GM23338 (cell line): ENCODE measurements at regions not wholly inside any gene's neighbourhood (a gene's known extent, or its start where the extent isn't known, plus 50 kb on each side); places are given as distances from the start of the nearest gene placed in this dataset.

Experiments
- ATAC-seq: fragments of 200-7000 bp; cut with Tn5 transposase; 3 replicates; pipeline ENCODE4 v1.9.1; 2020
- DNase-seq: peaks from one replicate; pipeline ENCODE4 v3.0.0-alpha.2; 2015; ENCODE audit warnings: low spot score
- H2AFZ ChIP-seq: fragments of 200-600 bp; sonication (generic); 2 replicates; pipeline ENCODE4 v1.8.0; 2016; ENCODE audit warnings: antibody characterized with exemption, mild to moderate bottlenecking, moderate library complexity
- H3F3A ChIP-seq: fragments of 200-600 bp; sonication (generic); replicated peaks from 2 replicates; pipeline ENCODE4 v1.8.0; 2017; ENCODE audit warnings: antibody characterized with exemption, mixed run types, low read depth
- H3K27ac ChIP-seq: fragments of 200-600 bp; sonication (generic); 2 replicates; pipeline ENCODE4 v1.6.1; 2016; ENCODE audit warnings: low read depth
- H3K27me3 ChIP-seq: fragments of 200-600 bp; sonication (generic); 2 replicates; pipeline ENCODE4 v1.8.0; 2016; ENCODE audit warnings: mild to moderate bottlenecking, mixed run types, moderate library complexity; ENCODE audit not compliant: insufficient read depth
- H3K36me3 ChIP-seq: fragments of 200-600 bp; sonication (generic); 2 replicates; pipeline ENCODE4 v1.8.0; 2016; ENCODE audit warnings: mild to moderate bottlenecking; ENCODE audit not compliant: insufficient read depth
- H3K4me1 ChIP-seq: fragments of 200-600 bp; sonication (generic); 2 replicates; pipeline ENCODE4 v1.8.0; 2016; ENCODE audit warnings: mild to moderate bottlenecking, moderate library complexity; ENCODE audit not compliant: insufficient read depth
- H3K4me2 ChIP-seq: fragments of 200-600 bp; sonication (generic); 2 replicates; pipeline ENCODE4 v1.7.1; 2017; ENCODE audit warnings: mixed run types
- H3K4me3 ChIP-seq: fragments of 200-600 bp; sonication (generic); 2 replicates; pipeline ENCODE4 v1.6.1; 2016; ENCODE audit warnings: mixed run types
- H3K79me2 ChIP-seq: fragments of 200-600 bp; sonication (generic); replicated peaks from 2 replicates; pipeline ENCODE4 v1.8.0; 2017; ENCODE audit warnings: mild to moderate bottlenecking; ENCODE audit not compliant: insufficient read depth
- H3K9me2 ChIP-seq: fragments of 200-600 bp; sonication (generic); 2 replicates; pipeline ENCODE4 v1.8.0; 2017; ENCODE audit not compliant: insufficient read depth
- H4K20me1 ChIP-seq: fragments of 200-600 bp; sonication (generic); replicated peaks from 2 replicates; pipeline ENCODE4 v1.8.0; 2017; ENCODE audit warnings: mild to moderate bottlenecking; ENCODE audit not compliant: insufficient read depth
- H3K27ac Mint-ChIP-seq: 2 replicates; pipeline ENCODE4 v1.8.0; 2020; ENCODE audit warnings: inconsistent platforms, mild to moderate bottlenecking, moderate library complexity, mixed read lengths
- H3K27me3 Mint-ChIP-seq: 3 replicates; pipeline ENCODE4 v1.8.0; 2022; ENCODE audit warnings: low read depth, mild to moderate bottlenecking, moderate library complexity, mixed read lengths, inconsistent platforms; ENCODE audit not compliant: insufficient read depth, poor library complexity
- H3K36me3 Mint-ChIP-seq: 3 replicates; pipeline ENCODE4 v1.8.0; 2021; ENCODE audit warnings: low read depth, mild to moderate bottlenecking, inconsistent platforms, moderate library complexity, mixed read lengths
- H3K4me1 Mint-ChIP-seq: 3 replicates; pipeline ENCODE4 v1.8.0; 2020; ENCODE audit warnings: mild to moderate bottlenecking, inconsistent platforms, mixed read lengths
- H3K4me3 Mint-ChIP-seq: 3 replicates; pipeline ENCODE4 v1.8.0; 2021; ENCODE audit warnings: moderate library complexity, mild to moderate bottlenecking, inconsistent platforms, mixed read lengths
- H3K9me3 Mint-ChIP-seq: 3 replicates; pipeline ENCODE4 v1.8.0; 2020; ENCODE audit warnings: moderate library complexity, mild to moderate bottlenecking, inconsistent platforms, mixed read lengths
- CREB1 ChIP-seq: fragments of 250-450 bp; sonication (Bioruptor Pico); IDR thresholded peaks from 2 replicates; pipeline ENCODE4 v1.5.0; 2020; ENCODE audit warnings: low read depth, mild to moderate bottlenecking, moderate library complexity
- ETS1 ChIP-seq: IDR thresholded peaks from 2 replicates; pipeline ENCODE4 v1.6.1; 2016; ENCODE audit warnings: antibody characterized with exemption
- EZH2 ChIP-seq: fragments of 200-600 bp; sonication (generic); IDR thresholded peaks from one replicate; pipeline ENCODE4 v1.8.0; 2017; ENCODE audit warnings: antibody characterized with exemption, mild to moderate bottlenecking, low read depth; ENCODE audit not compliant: unreplicated experiment
- EZH2phosphoT487 ChIP-seq: fragments of 200-600 bp; sonication (generic); IDR thresholded peaks from one replicate; pipeline ENCODE4 v1.8.1; 2018; ENCODE audit warnings: antibody characterized with exemption; ENCODE audit not compliant: unreplicated experiment
- JUNB ChIP-seq: IDR thresholded peaks from one replicate; pipeline ENCODE4 v1.6.1; 2016; ENCODE audit warnings: antibody characterized with exemption; ENCODE audit not compliant: unreplicated experiment
- NANOG ChIP-seq: IDR thresholded peaks from 2 replicates; pipeline ENCODE4 v1.6.1; 2016; ENCODE audit warnings: antibody characterized with exemption, borderline replicate concordance
- POLR2AphosphoS5 ChIP-seq: IDR thresholded peaks from 2 replicates; pipeline ENCODE4 v1.6.1; 2016; ENCODE audit warnings: antibody characterized with exemption, low read depth
- STAT1 ChIP-seq: IDR thresholded peaks from one replicate; pipeline ENCODE4 v1.6.1; 2016; ENCODE audit warnings: antibody characterized with exemption; ENCODE audit not compliant: unreplicated experiment
- ZNF114 ChIP-seq: fragments of 250-450 bp; sonication (Bioruptor Pico); IDR thresholded peaks from 2 replicates; pipeline ENCODE4 v1.5.0; 2020; ENCODE audit warnings: mild to moderate bottlenecking, moderate library complexity
- ZNF331 ChIP-seq: fragments of 250-450 bp; sonication (Bioruptor Pico); IDR thresholded peaks from 2 replicates; pipeline ENCODE4 v1.5.0; 2020; ENCODE audit warnings: low read depth, mild to moderate bottlenecking, moderate library complexity
- TF ChIP-seq, protein P1 (sequence below), 2 experiments: fragments of 200-600 bp in 1 of 2; sonication (generic) in 1 of 2; conservative IDR thresholded peaks; 2 replicates each; pipeline versions ENCODE4 v1.5.1 to v1.6.1; 2016 to 2017; ENCODE audit warnings: antibody characterized with exemption in 2 of 2, low read depth in 2 of 2, mild to moderate bottlenecking in 2 of 2, moderate library complexity in 1 of 2
- TF ChIP-seq, protein P2 (sequence below): fragments of 250-450 bp; sonication (Bioruptor Pico); IDR thresholded peaks from 2 replicates; pipeline ENCODE4 v1.5.0; 2020; ENCODE audit warnings: mild to moderate bottlenecking, moderate library complexity
- TF ChIP-seq, protein P3 (sequence below): IDR thresholded peaks from one replicate; pipeline ENCODE4 v1.6.1; 2018; ENCODE audit warnings: antibody characterized with exemption; ENCODE audit not compliant: unreplicated experiment

GRCh38 chr22:27581688-27582087, 219.9 kb downstream of the MN1 start:
- no peaks in the 10 kb centered on the region for H3K9me2 ChIP-seq
- H3K27ac ChIP-seq, result no peak overlapping the region
- no peaks in the 10 kb centered on the region for H3K36me3 ChIP-seq
- H3K4me2 ChIP-seq, result no peak overlapping the region
- H3K9me3 Mint-ChIP-seq, result no peaks in the 10 kb centered on the region
- no peaks in the 10 kb centered on the region for H3K79me2 ChIP-seq
- no peak overlapping the region for H3K27ac Mint-ChIP-seq
- ATAC-seq (no peak), DNase-seq (no peak)
- H3K4me3 ChIP-seq, result no peak overlapping the region
- H2AFZ ChIP-seq, result no peak overlapping the region
- H3F3A ChIP-seq, result 0 out of 2 replicates have a peak, but pooled peaks cover 2% of the 10 kb centered on the region
- H3K4me3 Mint-ChIP-seq, result no peak overlapping the region
- peaks cover 21% of the 10 kb centered on the region for H3K27me3 Mint-ChIP-seq
- 0 out of 3 replicates have a peak, but pooled peaks cover 10% of the 10 kb centered on the region for H3K4me1 Mint-ChIP-seq
- H3K36me3 Mint-ChIP-seq, result no peaks in the 10 kb centered on the region
- no peaks in the 10 kb centered on the region for H4K20me1 ChIP-seq
- no peaks in the 10 kb centered on the region for H3K4me1 ChIP-seq
- no peaks in the 10 kb centered on the region for H3K27me3 ChIP-seq
- no peak for TF ChIP-seq POLR2AphosphoS5
- TF ChIP-seq CREB1 (CRISPR knock-in tag), result no peak
- TF ChIP-seq, protein P1, sequence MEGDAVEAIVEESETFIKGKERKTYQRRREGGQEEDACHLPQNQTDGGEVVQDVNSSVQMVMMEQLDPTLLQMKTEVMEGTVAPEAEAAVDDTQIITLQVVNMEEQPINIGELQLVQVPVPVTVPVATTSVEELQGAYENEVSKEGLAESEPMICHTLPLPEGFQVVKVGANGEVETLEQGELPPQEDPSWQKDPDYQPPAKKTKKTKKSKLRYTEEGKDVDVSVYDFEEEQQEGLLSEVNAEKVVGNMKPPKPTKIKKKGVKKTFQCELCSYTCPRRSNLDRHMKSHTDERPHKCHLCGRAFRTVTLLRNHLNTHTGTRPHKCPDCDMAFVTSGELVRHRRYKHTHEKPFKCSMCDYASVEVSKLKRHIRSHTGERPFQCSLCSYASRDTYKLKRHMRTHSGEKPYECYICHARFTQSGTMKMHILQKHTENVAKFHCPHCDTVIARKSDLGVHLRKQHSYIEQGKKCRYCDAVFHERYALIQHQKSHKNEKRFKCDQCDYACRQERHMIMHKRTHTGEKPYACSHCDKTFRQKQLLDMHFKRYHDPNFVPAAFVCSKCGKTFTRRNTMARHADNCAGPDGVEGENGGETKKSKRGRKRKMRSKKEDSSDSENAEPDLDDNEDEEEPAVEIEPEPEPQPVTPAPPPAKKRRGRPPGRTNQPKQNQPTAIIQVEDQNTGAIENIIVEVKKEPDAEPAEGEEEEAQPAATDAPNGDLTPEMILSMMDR (conservative IDR thresholded peaks at IDR 0.05; ENCODE audit: low read depth in 2 of 2), result no peak
- TF ChIP-seq, protein P2, sequence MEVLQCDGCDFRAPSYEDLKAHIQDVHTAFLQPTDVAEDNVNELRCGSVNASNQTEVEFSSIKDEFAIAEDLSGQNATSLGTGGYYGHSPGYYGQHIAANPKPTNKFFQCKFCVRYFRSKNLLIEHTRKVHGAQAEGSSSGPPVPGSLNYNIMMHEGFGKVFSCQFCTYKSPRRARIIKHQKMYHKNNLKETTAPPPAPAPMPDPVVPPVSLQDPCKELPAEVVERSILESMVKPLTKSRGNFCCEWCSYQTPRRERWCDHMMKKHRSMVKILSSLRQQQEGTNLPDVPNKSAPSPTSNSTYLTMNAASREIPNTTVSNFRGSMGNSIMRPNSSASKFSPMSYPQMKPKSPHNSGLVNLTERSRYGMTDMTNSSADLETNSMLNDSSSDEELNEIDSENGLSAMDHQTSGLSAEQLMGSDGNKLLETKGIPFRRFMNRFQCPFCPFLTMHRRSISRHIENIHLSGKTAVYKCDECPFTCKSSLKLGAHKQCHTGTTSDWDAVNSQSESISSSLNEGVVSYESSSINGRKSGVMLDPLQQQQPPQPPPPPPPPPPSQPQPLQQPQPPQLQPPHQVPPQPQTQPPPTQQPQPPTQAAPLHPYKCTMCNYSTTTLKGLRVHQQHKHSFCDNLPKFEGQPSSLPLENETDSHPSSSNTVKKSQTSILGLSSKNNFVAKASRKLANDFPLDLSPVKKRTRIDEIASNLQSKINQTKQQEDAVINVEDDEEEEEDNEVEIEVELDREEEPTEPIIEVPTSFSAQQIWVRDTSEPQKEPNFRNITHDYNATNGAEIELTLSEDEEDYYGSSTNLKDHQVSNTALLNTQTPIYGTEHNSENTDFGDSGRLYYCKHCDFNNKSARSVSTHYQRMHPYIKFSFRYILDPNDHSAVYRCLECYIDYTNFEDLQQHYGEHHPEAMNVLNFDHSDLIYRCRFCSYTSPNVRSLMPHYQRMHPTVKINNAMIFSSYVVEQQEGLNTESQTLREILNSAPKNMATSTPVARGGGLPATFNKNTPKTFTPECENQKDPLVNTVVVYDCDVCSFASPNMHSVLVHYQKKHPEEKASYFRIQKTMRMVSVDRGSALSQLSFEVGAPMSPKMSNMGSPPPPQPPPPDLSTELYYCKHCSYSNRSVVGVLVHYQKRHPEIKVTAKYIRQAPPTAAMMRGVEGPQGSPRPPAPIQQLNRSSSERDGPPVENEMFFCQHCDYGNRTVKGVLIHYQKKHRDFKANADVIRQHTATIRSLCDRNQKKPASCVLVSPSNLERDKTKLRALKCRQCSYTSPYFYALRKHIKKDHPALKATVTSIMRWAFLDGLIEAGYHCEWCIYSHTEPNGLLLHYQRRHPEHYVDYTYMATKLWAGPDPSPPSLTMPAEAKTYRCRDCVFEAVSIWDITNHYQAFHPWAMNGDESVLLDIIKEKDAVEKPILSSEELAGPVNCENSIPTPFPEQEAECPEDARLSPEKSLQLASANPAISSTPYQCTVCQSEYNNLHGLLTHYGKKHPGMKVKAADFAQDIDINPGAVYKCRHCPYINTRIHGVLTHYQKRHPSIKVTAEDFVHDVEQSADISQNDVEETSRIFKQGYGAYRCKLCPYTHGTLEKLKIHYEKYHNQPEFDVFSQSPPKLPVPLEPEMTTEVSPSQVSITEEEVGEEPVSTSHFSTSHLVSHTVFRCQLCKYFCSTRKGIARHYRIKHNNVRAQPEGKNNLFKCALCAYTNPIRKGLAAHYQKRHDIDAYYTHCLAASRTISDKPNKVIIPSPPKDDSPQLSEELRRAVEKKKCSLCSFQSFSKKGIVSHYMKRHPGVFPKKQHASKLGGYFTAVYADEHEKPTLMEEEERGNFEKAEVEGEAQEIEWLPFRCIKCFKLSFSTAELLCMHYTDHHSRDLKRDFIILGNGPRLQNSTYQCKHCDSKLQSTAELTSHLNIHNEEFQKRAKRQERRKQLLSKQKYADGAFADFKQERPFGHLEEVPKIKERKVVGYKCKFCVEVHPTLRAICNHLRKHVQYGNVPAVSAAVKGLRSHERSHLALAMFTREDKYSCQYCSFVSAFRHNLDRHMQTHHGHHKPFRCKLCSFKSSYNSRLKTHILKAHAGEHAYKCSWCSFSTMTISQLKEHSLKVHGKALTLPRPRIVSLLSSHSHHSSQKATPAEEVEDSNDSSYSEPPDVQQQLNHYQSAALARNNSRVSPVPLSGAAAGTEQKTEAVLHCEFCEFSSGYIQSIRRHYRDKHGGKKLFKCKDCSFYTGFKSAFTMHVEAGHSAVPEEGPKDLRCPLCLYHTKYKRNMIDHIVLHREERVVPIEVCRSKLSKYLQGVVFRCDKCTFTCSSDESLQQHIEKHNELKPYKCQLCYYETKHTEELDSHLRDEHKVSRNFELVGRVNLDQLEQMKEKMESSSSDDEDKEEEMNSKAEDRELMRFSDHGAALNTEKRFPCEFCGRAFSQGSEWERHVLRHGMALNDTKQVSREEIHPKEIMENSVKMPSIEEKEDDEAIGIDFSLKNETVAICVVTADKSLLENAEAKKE (CRISPR knock-in tag), result no peak
- no peak for TF ChIP-seq EZH2phosphoT487
- TF ChIP-seq JUNB, result no peak
- TF ChIP-seq EZH2, result no peak
- TF ChIP-seq STAT1, result no peak
- no peak for TF ChIP-seq ETS1
- TF ChIP-seq, protein P3, sequence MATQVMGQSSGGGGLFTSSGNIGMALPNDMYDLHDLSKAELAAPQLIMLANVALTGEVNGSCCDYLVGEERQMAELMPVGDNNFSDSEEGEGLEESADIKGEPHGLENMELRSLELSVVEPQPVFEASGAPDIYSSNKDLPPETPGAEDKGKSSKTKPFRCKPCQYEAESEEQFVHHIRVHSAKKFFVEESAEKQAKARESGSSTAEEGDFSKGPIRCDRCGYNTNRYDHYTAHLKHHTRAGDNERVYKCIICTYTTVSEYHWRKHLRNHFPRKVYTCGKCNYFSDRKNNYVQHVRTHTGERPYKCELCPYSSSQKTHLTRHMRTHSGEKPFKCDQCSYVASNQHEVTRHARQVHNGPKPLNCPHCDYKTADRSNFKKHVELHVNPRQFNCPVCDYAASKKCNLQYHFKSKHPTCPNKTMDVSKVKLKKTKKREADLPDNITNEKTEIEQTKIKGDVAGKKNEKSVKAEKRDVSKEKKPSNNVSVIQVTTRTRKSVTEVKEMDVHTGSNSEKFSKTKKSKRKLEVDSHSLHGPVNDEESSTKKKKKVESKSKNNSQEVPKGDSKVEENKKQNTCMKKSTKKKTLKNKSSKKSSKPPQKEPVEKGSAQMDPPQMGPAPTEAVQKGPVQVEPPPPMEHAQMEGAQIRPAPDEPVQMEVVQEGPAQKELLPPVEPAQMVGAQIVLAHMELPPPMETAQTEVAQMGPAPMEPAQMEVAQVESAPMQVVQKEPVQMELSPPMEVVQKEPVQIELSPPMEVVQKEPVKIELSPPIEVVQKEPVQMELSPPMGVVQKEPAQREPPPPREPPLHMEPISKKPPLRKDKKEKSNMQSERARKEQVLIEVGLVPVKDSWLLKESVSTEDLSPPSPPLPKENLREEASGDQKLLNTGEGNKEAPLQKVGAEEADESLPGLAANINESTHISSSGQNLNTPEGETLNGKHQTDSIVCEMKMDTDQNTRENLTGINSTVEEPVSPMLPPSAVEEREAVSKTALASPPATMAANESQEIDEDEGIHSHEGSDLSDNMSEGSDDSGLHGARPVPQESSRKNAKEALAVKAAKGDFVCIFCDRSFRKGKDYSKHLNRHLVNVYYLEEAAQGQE, result no peak
- TF ChIP-seq ZNF114 (CRISPR knock-in tag), result no peak
- no peak for TF ChIP-seq ZNF331 (CRISPR knock-in tag)
- TF ChIP-seq NANOG, result no peak
